ENCODE measurements at regions not wholly inside any gene's neighbourhood (a gene's known extent, or its start where the extent isn't known, plus 50 kb on each side); places are given as distances from the start of the nearest gene placed in this dataset.
"Not testable (repeated sequence)": the region's sequence is repeated elsewhere in the genome, so short reads cannot be mapped to it uniquely, and the experiment has no call there.

DNA sequence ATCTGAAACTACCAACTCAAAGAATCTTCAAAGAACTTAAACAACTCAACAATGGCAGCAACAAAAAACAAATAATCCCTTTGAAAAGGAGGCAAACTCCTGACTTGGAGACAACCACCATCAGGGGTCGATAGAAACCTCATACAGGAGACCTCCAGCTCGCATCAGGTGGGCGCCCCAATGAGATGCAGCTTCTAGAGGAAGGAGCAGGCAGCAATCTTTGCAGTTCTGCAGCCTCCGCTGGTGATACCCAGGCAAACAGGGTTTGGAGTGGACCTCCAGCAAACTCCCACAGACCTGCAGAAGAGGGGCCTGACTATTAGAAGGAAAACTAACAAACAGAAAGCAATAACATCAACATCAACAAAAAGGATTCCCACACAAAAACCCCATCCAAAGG, 93.2 kb downstream of the CYLC1 start:
- H3K4me3 ChIP-seq (ENCODE audit: low read length in 2 of 2); H3K27me3 ChIP-seq (ENCODE audit: control insufficient read depth in 1 of 2, insufficient read depth in 2 of 2, low read length in 1 of 2); intact Hi-C loops (cut with DNase I); DNase-seq; H3K4me1 ChIP-seq (ENCODE audit: control insufficient read depth in 1 of 2, insufficient read depth in 2 of 2, low read length in 2 of 2); H3K9me3 ChIP-seq (ENCODE audit: control insufficient read depth, low read length); H3K36me3 ChIP-seq (ENCODE audit: control insufficient read depth in 1 of 2, insufficient read depth in 2 of 2, low read length in 1 of 2); H3K27ac ChIP-seq (ENCODE audit: low read depth in 1 of 2, low read length in 2 of 2); ATAC-seq (ENCODE audit: low FRiP score): not testable (repeated sequence)
- WGBS, 2 donors: 42 to 70% methylated on average over 4 of the region's 4 CpGs

DNA sequence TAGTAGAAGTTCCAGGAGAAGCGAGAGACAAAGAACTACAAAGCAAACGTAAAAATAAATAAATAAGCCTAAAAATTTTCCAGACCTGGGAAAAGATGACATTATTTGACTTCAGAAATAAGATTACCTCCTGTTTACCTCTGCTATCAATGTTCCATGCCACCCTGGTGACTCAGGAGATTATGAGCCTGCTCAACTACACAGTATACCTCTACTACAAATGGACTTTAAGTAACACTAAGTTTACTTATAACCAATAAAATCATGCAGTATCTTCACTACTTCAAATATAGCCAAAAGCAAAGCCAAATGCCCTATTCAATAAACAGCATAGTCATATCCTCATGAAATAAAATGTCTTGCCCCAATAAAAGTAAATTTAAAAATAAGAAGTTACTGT, 105.4 kb downstream of the CYLC1 start:
- WGBS, 2 donors: 72 to 80% methylated on average over 2 of the region's 2 CpGs
- Histone ChIP-seq H3K4me3 (ENCODE audit: low read length in 2 of 2) (no peak overlapping the region), H3K27ac (ENCODE audit: low read depth in 1 of 2, low read length in 2 of 2) (no peak overlapping the region), H3K4me1 (ENCODE audit: control insufficient read depth in 1 of 2, insufficient read depth in 2 of 2, low read length in 2 of 2) (no peaks in the 10 kb centered on the region), H3K27me3 (ENCODE audit: control insufficient read depth in 1 of 2, insufficient read depth in 2 of 2, low read length in 1 of 2) (no peaks in the 10 kb centered on the region), H3K36me3 (ENCODE audit: control insufficient read depth in 1 of 2, insufficient read depth in 2 of 2, low read length in 1 of 2) (no peaks in the 10 kb centered on the region), H3K9me3 (ENCODE audit: control insufficient read depth, low read length) (no peaks in the 10 kb centered on the region)
- intact Hi-C loops (cut with DNase I): no loop called here
- DNase-seq (no peak), ATAC-seq (ENCODE audit: low FRiP score) (no peak)

DNA sequence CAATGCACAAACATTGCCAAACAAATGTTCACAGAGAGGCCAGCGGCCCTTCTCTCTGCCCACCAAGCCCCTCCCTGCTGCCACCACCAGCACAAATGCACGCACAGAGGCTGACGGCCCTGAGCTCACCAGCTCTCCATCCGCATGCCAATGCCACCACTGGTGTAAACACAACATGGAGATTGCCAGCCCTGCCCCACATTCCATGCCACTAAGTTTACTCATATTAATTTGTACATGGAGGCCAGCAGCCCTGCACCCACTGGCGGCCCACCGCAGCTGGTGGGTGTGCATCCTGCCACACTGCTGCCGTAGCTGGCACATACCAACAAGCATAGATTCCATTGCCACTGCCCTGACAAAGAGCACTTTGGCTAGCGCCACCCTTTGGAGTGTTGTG, 124.0 kb downstream of the CYLC1 start:
- Histone ChIP-seq H3K4me1 (ENCODE audit: control insufficient read depth in 1 of 2, insufficient read depth in 2 of 2, low read length in 2 of 2) (no peaks in the 10 kb centered on the region), H3K4me3 (ENCODE audit: low read length in 2 of 2) (no peak overlapping the region), H3K36me3 (ENCODE audit: control insufficient read depth in 1 of 2, insufficient read depth in 2 of 2, low read length in 1 of 2) (no peaks in the 10 kb centered on the region), H3K27me3 (ENCODE audit: control insufficient read depth in 1 of 2, insufficient read depth in 2 of 2, low read length in 1 of 2) (no peaks in the 10 kb centered on the region), H3K27ac (ENCODE audit: low read depth in 1 of 2, low read length in 2 of 2) (no peak overlapping the region), H3K9me3 (ENCODE audit: control insufficient read depth, low read length) (no peaks in the 10 kb centered on the region)
- DNase-seq: peak in 1 of 2 donors; percentile 37
- 56 to 85% methylated on average over 8 of the region's 8 CpGs for WGBS, 2 donors
- ATAC-seq (ENCODE audit: low FRiP score): no peak
- intact Hi-C loops (cut with DNase I): no loop called here

DNA sequence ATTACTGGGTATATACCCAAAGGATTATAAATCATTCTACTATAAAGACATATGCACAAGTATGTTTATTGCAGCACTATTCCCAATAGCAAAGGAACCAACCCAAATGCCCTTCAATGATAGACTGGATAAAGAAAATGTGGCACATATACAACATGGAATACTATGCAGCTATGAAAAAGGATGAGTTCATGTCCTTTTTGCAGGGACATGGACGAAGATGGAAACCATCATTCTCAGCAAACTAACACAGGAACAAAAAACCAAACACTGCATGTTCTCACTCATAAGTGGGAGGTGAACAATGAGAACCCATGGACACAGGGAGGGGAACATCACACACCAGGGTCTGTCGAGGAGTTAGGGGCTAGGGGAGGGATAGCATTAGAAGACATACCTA, 129.2 kb downstream of the CYLC1 start:
- H3K4me1 ChIP-seq (ENCODE audit: control insufficient read depth in 1 of 2, insufficient read depth in 2 of 2, low read length in 2 of 2); DNase-seq; H3K27ac ChIP-seq (ENCODE audit: low read depth in 1 of 2, low read length in 2 of 2); H3K4me3 ChIP-seq (ENCODE audit: low read length in 2 of 2); H3K9me3 ChIP-seq (ENCODE audit: control insufficient read depth, low read length); intact Hi-C loops (cut with DNase I); H3K36me3 ChIP-seq (ENCODE audit: control insufficient read depth in 1 of 2, insufficient read depth in 2 of 2, low read length in 1 of 2); ATAC-seq (ENCODE audit: low FRiP score); H3K27me3 ChIP-seq (ENCODE audit: control insufficient read depth in 1 of 2, insufficient read depth in 2 of 2, low read length in 1 of 2): not testable (repeated sequence)
- WGBS, 2 donors: 60 to 69% methylated on average over 2 of the region's 2 CpGs

DNA sequence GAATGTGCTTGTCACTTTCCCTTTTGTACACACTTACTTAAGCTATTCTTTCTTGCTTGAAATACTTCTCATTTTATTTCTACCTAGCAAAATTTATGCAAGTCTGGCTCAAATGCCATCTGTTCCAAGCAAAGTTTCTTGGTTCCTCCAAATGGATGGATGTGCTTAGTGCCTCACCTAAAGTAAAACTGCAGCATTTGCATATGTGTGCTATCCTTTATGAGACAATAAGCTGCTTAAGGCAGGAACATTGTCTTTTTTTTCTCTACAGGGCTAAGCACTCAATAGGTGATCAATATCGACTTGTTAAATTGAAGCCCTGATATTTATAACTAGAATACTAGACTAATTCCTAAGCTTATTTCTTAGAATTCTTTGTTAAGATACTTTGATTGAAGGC, 136.8 kb downstream of the CYLC1 start:
- H3K36me3 ChIP-seq (ENCODE audit: control insufficient read depth in 1 of 2, insufficient read depth in 2 of 2, low read length in 1 of 2): no peaks in the 10 kb centered on the region
- ATAC-seq (ENCODE audit: low FRiP score): no peak
- no peaks in the 10 kb centered on the region for H3K9me3 ChIP-seq (ENCODE audit: control insufficient read depth, low read length)
- intact Hi-C loops (cut with DNase I): no loop called here
- 72 to 91% methylated on average over 1 of the region's 1 CpG for WGBS, 2 donors
- H3K27ac ChIP-seq (ENCODE audit: low read depth in 1 of 2, low read length in 2 of 2): no peak overlapping the region
- no peaks in the 10 kb centered on the region for H3K27me3 ChIP-seq (ENCODE audit: control insufficient read depth in 1 of 2, insufficient read depth in 2 of 2, low read length in 1 of 2)
- H3K4me3 ChIP-seq (ENCODE audit: low read length in 2 of 2): no peak overlapping the region
- no peak for DNase-seq
- H3K4me1 ChIP-seq (ENCODE audit: control insufficient read depth in 1 of 2, insufficient read depth in 2 of 2, low read length in 2 of 2): no peaks in the 10 kb centered on the region
